Peyer's patch (tissue), 4 donors: ENCODE measurements at regions not wholly inside any gene's neighbourhood (a gene's known extent, or its start where the extent isn't known, plus 50 kb on each side); places are given as distances from the start of the nearest gene placed in this dataset.

ENCODE experiments used
- DNase-seq, 3 donors: peaks; one replicate each; pipeline ENCODE4 v3.0.0-alpha.2; 2017 to 2019
- H3K27ac ChIP-seq, 4 donors: fragments of 200-600 bp; sonication (generic); one replicate each; pipeline ENCODE4 v1.5.1; 2016 to 2019
- H3K27me3 ChIP-seq, 2 donors: fragments of 200-600 bp; sonication (generic); one replicate each; pipeline ENCODE4 v1.5.1; 2019
- H3K36me3 ChIP-seq, 3 donors: fragments of 200-600 bp; sonication (generic); one replicate each; pipeline ENCODE4 v1.5.1; 2016 to 2019
- H3K4me1 ChIP-seq, 4 donors: fragments of 200-600 bp; sonication (generic); one replicate each; pipeline ENCODE4 v1.5.1; 2016 to 2019
- H3K4me3 ChIP-seq, 4 donors: fragments of 200-600 bp; sonication (generic); 1 replicate in 3 of 4; 2 replicates in 1 of 4; pipeline ENCODE4 v1.5.1; 2016 to 2019; ENCODE audit warnings: mild to moderate bottlenecking in 1 of 4
- H3K9me3 ChIP-seq, 4 donors: fragments of 200-600 bp; sonication (generic); one replicate each; pipeline ENCODE4 v1.5.1; 2016 to 2019; ENCODE audit warnings: mild to moderate bottlenecking in 1 of 4
- POLR2A ChIP-seq, 2 donors: fragments of 450-650 bp; IDR thresholded peaks; one replicate each; pipeline ENCODE4 v1.5.1; 2017; ENCODE audit warnings: antibody characterized with exemption in 2 of 2, mild to moderate bottlenecking in 2 of 2, moderate library complexity in 2 of 2
- TF ChIP-seq, protein P1 (sequence below), 6 experiments: fragments of 450-650 bp in 4 of 6; fragments of 200-600 bp in 2 of 6; sonication (generic) in 1 of 6; IDR thresholded peaks; one replicate each; pipeline ENCODE4 v1.5.1; 2017 to 2019; ENCODE audit warnings: antibody characterized with exemption in 6 of 6, mild to moderate bottlenecking in 3 of 6, moderate library complexity in 1 of 6

DNA sequence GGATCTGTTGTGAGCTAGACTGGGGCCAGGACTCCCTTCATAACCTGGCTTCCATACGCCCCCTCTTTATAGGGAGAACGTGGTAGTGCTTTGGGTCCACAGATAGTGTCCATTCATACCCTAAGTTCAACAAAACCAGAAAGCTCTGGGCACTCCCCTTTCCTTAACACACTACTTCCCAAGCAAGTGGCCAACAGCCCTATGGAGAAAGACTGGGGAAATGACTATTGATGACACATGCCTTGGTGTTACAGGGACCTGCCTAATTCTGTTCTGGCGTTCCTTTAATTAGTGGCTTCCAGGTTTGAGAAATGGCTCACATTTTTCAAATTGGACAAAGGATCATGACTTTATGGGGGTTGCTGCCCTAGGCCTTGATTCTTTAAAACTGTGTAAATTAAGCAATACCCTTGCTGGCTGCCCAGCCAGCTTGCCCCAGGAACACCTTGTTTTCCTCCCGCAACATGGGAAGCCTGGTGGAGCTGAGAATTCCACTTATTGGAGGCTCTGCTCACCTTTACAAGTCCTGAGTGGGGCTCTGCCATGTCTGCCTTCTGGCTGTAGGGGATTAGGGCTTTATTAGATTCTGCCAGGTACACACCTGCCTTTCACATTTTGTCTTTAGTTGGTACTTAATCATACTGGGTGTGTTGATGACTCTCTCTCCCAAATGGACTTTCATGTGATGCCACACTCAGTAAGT is 61.1 kb downstream of the RGS12 start:
- H3K4me1 ChIP-seq, result no peaks in the 10 kb centered on the region
- no peaks in the 10 kb centered on the region for H3K27me3 ChIP-seq
- no peaks in the 10 kb centered on the region for H3K36me3 ChIP-seq
- H3K4me3 ChIP-seq, result no peak overlapping the region
- no peak for DNase-seq
- no peaks in the 10 kb centered on the region for H3K9me3 ChIP-seq
- no peak overlapping the region for H3K27ac ChIP-seq
- TF ChIP-seq, protein P1, sequence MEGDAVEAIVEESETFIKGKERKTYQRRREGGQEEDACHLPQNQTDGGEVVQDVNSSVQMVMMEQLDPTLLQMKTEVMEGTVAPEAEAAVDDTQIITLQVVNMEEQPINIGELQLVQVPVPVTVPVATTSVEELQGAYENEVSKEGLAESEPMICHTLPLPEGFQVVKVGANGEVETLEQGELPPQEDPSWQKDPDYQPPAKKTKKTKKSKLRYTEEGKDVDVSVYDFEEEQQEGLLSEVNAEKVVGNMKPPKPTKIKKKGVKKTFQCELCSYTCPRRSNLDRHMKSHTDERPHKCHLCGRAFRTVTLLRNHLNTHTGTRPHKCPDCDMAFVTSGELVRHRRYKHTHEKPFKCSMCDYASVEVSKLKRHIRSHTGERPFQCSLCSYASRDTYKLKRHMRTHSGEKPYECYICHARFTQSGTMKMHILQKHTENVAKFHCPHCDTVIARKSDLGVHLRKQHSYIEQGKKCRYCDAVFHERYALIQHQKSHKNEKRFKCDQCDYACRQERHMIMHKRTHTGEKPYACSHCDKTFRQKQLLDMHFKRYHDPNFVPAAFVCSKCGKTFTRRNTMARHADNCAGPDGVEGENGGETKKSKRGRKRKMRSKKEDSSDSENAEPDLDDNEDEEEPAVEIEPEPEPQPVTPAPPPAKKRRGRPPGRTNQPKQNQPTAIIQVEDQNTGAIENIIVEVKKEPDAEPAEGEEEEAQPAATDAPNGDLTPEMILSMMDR (IDR thresholded peaks at IDR 0.05), result no peak
- TF ChIP-seq POLR2A (IDR thresholded peaks at IDR 0.05), result no peak

DNA sequence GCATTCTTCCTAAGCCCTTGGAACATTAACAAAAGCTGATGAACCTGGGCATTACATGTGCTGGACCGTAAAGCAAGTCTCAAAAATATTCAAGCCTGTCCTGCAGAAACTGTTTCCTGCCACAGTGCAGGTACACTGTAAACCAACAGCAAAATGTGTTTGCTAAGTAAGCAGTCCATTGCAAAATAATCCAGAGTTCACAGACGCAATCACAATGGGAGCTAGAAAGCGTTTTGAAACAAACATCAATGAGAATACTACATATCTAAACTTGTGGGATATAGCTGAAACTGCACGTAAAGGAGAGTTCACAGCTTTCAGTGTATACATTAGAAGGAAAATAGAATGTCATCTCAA is 61.6 kb downstream of the RGS12 start:
- H3K4me3 ChIP-seq, result no peak overlapping the region
- no peaks in the 10 kb centered on the region for H3K36me3 ChIP-seq
- no peaks in the 10 kb centered on the region for H3K4me1 ChIP-seq
- H3K27ac ChIP-seq, result no peak overlapping the region
- DNase-seq, result no peak
- H3K9me3 ChIP-seq, result no peaks in the 10 kb centered on the region
- H3K27me3 ChIP-seq, result no peaks in the 10 kb centered on the region
- TF ChIP-seq, protein P1 (IDR thresholded peaks at IDR 0.05), result no peak
- TF ChIP-seq POLR2A (IDR thresholded peaks at IDR 0.05), result no peak

DNA sequence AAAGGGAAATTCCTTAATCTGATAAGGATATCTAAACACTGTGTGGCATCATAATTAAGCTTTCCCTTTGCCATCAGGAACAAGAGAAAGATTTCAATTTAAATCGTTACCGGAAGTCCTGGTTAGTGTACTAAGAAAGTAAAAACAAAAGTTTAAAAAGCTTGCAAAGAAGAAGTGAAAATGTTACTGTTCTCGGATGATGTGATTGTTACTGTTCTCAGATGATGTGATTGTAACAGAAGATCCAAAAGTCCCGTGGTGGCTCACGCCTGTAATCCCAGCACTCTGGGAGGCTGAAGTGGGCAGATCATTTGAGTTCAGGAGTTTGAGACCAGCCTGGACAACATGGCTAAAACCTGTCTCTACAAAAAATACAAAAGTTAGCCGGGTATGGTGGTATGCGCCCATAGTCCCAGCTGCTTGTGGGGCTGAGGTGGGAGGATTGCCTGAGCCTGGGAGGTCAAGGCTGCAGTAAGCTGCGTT is 62.5 kb downstream of the RGS12 start:
- H3K4me3 ChIP-seq, result no peak overlapping the region
- H3K4me1 ChIP-seq, result no peaks in the 10 kb centered on the region
- peak overlapping the region in 2 of 4 donors; percentile 18 to 55 for H3K27ac ChIP-seq
- peak in 1 of 3 donors; percentile 32 for DNase-seq
- TF ChIP-seq, protein P1 (IDR thresholded peaks at IDR 0.05), result no peak
- no peak for TF ChIP-seq POLR2A (IDR thresholded peaks at IDR 0.05)
- H3K36me3 ChIP-seq, result no peaks in the 10 kb centered on the region
- H3K27me3 ChIP-seq, result no peaks in the 10 kb centered on the region
- no peaks in the 10 kb centered on the region for H3K9me3 ChIP-seq

DNA sequence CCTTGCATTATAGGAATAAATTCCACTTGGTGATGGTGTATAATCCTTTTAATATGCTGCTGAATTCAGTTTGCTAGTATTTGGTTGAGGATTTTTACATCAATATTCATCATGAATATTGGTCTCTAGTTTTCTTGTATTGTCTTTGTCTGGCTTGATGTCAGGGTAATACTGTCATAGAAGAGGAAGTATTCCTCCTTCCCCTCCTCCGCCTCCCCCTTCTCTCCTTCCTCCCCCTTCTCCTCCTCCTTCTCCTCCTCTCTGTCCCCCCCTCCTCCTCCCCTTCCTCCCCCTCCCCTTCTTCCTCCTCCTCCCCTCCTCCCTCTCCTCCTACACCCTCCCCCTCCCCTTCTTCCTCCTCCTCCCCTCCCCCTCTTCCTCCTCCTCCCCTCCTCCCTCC is 65.8 kb downstream of the RGS12 start:
- Histone ChIP-seq H3K36me3 (no peaks in the 10 kb centered on the region), H3K4me3 (no peak overlapping the region), H3K27ac (no peak overlapping the region), H3K4me1 (no peaks in the 10 kb centered on the region), H3K9me3 (no peaks in the 10 kb centered on the region), H3K27me3 (no peaks in the 10 kb centered on the region)
- DNase-seq, result no peak
- TF ChIP-seq, protein P1 (IDR thresholded peaks at IDR 0.05), result no peak
- TF ChIP-seq POLR2A (IDR thresholded peaks at IDR 0.05), result no peak

DNA sequence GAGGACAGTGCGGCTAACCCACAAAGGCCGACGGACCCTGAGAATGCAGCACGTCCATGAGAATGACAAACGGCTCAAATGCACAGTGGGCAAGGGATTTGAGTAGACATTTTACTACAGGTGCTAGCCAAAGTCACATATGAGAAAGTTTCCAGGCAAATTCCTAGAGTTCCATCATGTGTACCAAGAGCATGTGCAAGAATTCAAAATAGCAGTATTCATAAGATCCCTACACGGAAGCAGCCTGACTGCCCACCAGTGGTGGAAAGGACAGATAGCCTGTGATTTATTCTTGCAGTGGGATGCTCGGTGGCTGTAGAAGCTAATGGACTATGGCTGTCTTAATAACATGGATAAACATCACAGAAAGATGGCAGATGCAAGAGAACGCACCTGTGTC is 68.0 kb downstream of the RGS12 start:
- no peaks in the 10 kb centered on the region for H3K36me3 ChIP-seq
- H3K4me3 ChIP-seq, result no peak overlapping the region
- no peak for DNase-seq
- H3K27ac ChIP-seq, result no peak overlapping the region
- no peaks in the 10 kb centered on the region for H3K9me3 ChIP-seq
- H3K4me1 ChIP-seq, result no peaks in the 10 kb centered on the region
- TF ChIP-seq POLR2A (IDR thresholded peaks at IDR 0.05), result no peak
- TF ChIP-seq, protein P1 (IDR thresholded peaks at IDR 0.05), result no peak
- no peaks in the 10 kb centered on the region for H3K27me3 ChIP-seq
